VCaP (cell line): ENCODE measurements at regions not wholly inside any gene's neighbourhood (a gene's known extent, or its start where the extent isn't known, plus 50 kb on each side); places are given as distances from the start of the nearest gene placed in this dataset.

ENCODE experiments used
- H3K27ac ChIP-seq: fragments of 450-650 bp; 2 replicates; pipeline ENCODE4 v1.5.1; 2017
- CTCF ChIP-seq: fragments of 450-650 bp; conservative IDR thresholded peaks from 2 replicates; pipeline ENCODE4 v1.5.1; 2017; ENCODE audit warnings: mild to moderate bottlenecking, moderate library complexity

GRCh38 chr17:79176792-79177601 lies 102.4 kb downstream of the ENGASE start:
- no peak for TF ChIP-seq CTCF
- H3K27ac ChIP-seq: no peak overlapping the region

- TF ChIP-seq CTCF: no peak
- H3K27ac ChIP-seq: no peak overlapping the region
Measured at GRCh38 chr17:79174905-79175856, 100.6 kb downstream of the ENGASE start.

GRCh38 chr17:79174193-79174765 lies 99.7 kb downstream of the ENGASE start:
- no peak overlapping the region for H3K27ac ChIP-seq
- no peak for TF ChIP-seq CTCF

GRCh38 chr17:79171188-79171587 lies 96.6 kb downstream of the ENGASE start:
- TF ChIP-seq CTCF: no peak
- no peak overlapping the region for H3K27ac ChIP-seq

GRCh38 chr17:79169861-79170260 lies 95.2 kb downstream of the ENGASE start:
- no peak overlapping the region for H3K27ac ChIP-seq
- TF ChIP-seq CTCF: no peak

GRCh38 chr17:79169366-79169765 lies 94.7 kb downstream of the ENGASE start:
- no peak overlapping the region for H3K27ac ChIP-seq
- no peak for TF ChIP-seq CTCF

- no peak overlapping the region for H3K27ac ChIP-seq
- TF ChIP-seq CTCF: no peak
Measured at GRCh38 chr17:79168486-79169055, 93.9 kb downstream of the ENGASE start.
